ENCODE measurements at regions not wholly inside any gene's neighbourhood (a gene's known extent, or its start where the extent isn't known, plus 50 kb on each side); places are given as distances from the start of the nearest gene placed in this dataset.

DNA sequence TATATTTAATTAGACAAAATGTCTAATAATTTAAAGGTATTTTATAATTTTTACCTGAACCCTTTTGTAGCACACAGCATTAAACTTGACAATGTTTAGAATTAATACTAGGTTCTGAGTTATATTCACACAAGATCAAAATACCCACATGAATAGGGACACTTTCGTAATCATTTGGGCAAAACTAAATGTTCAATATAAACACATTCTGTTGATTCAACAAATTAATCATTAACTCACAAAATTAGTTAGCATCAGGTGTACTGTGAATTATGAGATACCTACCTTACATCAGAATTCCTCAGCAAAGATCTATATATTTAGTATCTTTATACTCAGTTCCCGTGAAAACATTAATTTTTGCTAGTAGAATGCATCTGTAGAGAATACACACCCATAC, 481.5 kb upstream of the MANEA start:
- H3K27me3 ChIP-seq (ENCODE audit: control insufficient read depth, insufficient read depth, low read length): no peaks in the 10 kb centered on the region
- no peak overlapping the region for H3K27ac ChIP-seq (ENCODE audit: low read depth, low read length)
- no peak overlapping the region for H3K4me3 ChIP-seq (ENCODE audit: low read depth, low read length)
- no peak overlapping the region for H3K9ac ChIP-seq (ENCODE audit: low read depth, low read length)
- no peaks in the 10 kb centered on the region for H3K9me3 ChIP-seq (ENCODE audit: control insufficient read depth, insufficient read depth, low read length)
- peaks cover 9% of the 10 kb centered on the region; the same call in 1 of the 2 replicates for H3K4me1 ChIP-seq (ENCODE audit: control insufficient read depth, insufficient read depth, low read length)
- H3K36me3 ChIP-seq (ENCODE audit: control insufficient read depth, insufficient read depth, low read length): no peaks in the 10 kb centered on the region

DNA sequence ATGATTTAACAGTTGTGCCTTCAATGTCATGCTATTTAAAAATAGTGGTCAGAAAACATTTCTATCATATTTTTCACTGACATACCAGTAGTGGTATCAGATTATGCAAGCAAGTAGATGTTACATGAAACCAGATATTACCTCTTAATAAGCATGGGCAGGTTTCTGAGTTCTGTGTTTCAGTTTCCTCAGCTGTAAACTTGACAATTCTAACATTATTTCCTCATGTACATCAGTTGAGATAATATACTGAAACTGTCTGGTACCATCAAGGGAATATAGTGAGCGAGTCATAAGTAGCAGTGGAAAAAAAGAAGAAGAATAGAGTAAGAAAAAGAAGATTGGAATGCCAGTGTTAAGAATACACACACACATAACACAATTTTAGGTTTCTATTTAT, 477.9 kb upstream of the MANEA start:
- peaks cover 9% of the 10 kb centered on the region; the same call in 1 of the 2 replicates for H3K4me1 ChIP-seq (ENCODE audit: control insufficient read depth, insufficient read depth, low read length)
- H3K4me3 ChIP-seq (ENCODE audit: low read depth, low read length): no peak overlapping the region
- no peaks in the 10 kb centered on the region for H3K27me3 ChIP-seq (ENCODE audit: control insufficient read depth, insufficient read depth, low read length)
- no peaks in the 10 kb centered on the region for H3K36me3 ChIP-seq (ENCODE audit: control insufficient read depth, insufficient read depth, low read length)
- no peaks in the 10 kb centered on the region for H3K9me3 ChIP-seq (ENCODE audit: control insufficient read depth, insufficient read depth, low read length)
- H3K27ac ChIP-seq (ENCODE audit: low read depth, low read length): no peak overlapping the region
- no peak overlapping the region for H3K9ac ChIP-seq (ENCODE audit: low read depth, low read length)

DNA sequence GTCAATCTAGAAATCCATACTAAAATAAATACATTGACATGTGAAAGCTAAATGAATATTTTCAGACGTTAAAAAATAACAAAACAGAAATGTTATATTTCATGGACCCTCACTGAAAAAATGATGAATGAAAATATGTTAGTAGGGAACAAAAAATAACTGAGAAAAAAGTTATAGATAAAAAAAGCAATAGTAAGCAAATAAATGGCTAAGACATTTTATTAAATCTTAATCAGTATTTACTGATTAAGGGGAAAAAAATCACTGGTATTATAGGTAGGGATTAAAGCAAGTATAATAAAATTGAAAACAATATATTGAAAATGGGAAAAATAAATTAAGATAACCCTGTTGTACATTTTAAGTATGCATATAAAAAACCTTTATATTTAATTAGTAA, 468.1 kb upstream of the MANEA start:
- H3K4me3 ChIP-seq (ENCODE audit: low read depth, low read length): no peak overlapping the region
- H3K36me3 ChIP-seq (ENCODE audit: control insufficient read depth, insufficient read depth, low read length): no peaks in the 10 kb centered on the region

DNA sequence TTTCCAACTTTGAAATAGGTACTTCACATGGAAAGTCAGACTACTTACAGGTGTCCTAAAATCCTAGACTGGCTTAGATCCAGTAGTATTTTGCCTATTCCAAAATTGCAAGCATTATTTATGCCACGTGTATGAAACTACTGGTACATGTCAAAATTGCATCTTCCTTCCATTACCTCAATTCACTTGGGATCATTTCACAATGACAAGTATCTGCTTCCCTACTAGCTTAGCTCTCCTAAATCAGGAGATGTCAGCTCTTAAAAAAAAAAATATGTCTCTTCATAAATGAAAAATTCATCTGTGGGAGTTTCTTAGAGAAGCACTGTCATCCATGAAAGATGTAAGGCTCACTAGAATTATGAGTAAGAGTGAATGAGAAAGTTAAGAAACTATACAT, 466.6 kb upstream of the MANEA start:
- Histone ChIP-seq H3K36me3 (ENCODE audit: control insufficient read depth, insufficient read depth, low read length) (no peaks in the 10 kb centered on the region), H3K9me3 (ENCODE audit: control insufficient read depth, insufficient read depth, low read length) (no peaks in the 10 kb centered on the region), H3K4me3 (ENCODE audit: low read depth, low read length) (no peak overlapping the region), H3K9ac (ENCODE audit: low read depth, low read length) (no peak overlapping the region), H3K27ac (ENCODE audit: low read depth, low read length) (no peak overlapping the region), H3K27me3 (ENCODE audit: control insufficient read depth, insufficient read depth, low read length) (no peaks in the 10 kb centered on the region), H3K4me1 (ENCODE audit: control insufficient read depth, insufficient read depth, low read length) (no peaks in the 10 kb centered on the region)

More for the DNA sequence above, 468.1 kb upstream of the MANEA start:
- no peaks in the 10 kb centered on the region for H3K9me3 ChIP-seq (ENCODE audit: control insufficient read depth, insufficient read depth, low read length)
- no peaks in the 10 kb centered on the region for H3K4me1 ChIP-seq (ENCODE audit: control insufficient read depth, insufficient read depth, low read length)
- H3K27ac ChIP-seq (ENCODE audit: low read depth, low read length): no peak overlapping the region
- no peaks in the 10 kb centered on the region for H3K27me3 ChIP-seq (ENCODE audit: control insufficient read depth, insufficient read depth, low read length)
- no peak overlapping the region for H3K9ac ChIP-seq (ENCODE audit: low read depth, low read length)

DNA sequence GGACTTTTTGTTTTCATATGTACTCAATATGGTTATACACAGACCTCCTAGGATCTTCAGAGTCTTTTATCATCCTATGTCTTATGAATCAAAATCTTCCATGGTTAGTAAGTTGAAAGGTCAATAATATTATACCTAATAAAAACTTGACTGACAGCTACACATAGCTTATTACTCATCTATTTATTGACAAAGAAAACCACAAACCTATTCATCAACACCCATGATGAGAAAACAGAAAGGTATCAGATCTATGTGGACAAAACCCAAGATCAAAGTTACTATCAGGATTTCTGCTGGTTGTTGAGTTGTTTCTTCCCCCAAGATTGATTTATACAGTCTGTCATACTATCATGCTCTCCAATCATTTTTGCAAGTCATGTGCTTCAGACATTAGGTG, 460.1 kb upstream of the MANEA start:
- Histone ChIP-seq H3K36me3 (ENCODE audit: control insufficient read depth, insufficient read depth, low read length) (no peaks in the 10 kb centered on the region), H3K27me3 (ENCODE audit: control insufficient read depth, insufficient read depth, low read length) (no peaks in the 10 kb centered on the region), H3K9ac (ENCODE audit: low read depth, low read length) (no peak overlapping the region), H3K4me3 (ENCODE audit: low read depth, low read length) (no peak overlapping the region), H3K27ac (ENCODE audit: low read depth, low read length) (no peak overlapping the region), H3K4me1 (ENCODE audit: control insufficient read depth, insufficient read depth, low read length) (no peaks in the 10 kb centered on the region), H3K9me3 (ENCODE audit: control insufficient read depth, insufficient read depth, low read length) (no peaks in the 10 kb centered on the region)

DNA sequence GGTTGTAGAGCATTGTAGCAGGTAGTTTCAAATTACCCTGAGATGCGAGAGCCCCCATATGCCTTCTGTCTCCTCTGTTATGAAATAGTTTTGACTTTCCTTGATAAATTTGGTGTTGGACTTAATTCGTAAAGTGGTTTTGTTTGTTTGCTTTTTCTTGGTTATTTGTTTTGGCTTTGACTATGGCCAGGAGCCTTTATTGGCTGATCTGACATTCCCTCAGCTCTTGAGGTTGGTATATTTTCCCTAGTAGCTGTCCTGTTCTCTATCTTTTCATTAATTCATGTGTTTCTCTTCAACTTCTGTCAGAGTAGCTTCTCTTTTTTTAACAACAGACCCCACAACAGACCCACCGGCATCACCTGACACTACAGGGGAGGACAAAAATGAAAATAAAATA, 457.4 kb upstream of the MANEA start:
- H3K27ac ChIP-seq (ENCODE audit: low read depth, low read length): no peak overlapping the region
- no peak overlapping the region for H3K4me3 ChIP-seq (ENCODE audit: low read depth, low read length)
- no peaks in the 10 kb centered on the region for H3K9me3 ChIP-seq (ENCODE audit: control insufficient read depth, insufficient read depth, low read length)
- H3K27me3 ChIP-seq (ENCODE audit: control insufficient read depth, insufficient read depth, low read length): no peaks in the 10 kb centered on the region
- no peak overlapping the region for H3K9ac ChIP-seq (ENCODE audit: low read depth, low read length)
- H3K4me1 ChIP-seq (ENCODE audit: control insufficient read depth, insufficient read depth, low read length): no peaks in the 10 kb centered on the region
- H3K36me3 ChIP-seq (ENCODE audit: control insufficient read depth, insufficient read depth, low read length): no peaks in the 10 kb centered on the region

DNA sequence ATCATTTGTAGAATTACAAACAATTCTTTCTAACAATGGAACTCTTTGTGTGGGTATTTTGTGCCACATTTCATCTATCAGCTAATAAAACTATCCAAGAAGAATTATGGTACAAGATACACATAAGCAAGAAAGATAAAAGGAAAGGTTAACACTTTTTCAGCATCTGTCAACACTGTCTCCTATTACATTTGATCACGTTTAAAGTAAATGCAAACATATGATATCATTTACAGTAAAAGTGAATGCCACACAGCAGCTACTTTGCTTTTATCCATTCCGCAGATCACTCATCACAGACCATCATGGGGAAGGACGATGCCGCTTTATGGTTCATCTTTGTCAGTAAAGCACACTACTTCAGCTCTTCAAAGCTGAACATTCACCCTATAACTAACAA, 456.4 kb upstream of the MANEA start:
- no peaks in the 10 kb centered on the region for H3K9me3 ChIP-seq (ENCODE audit: control insufficient read depth, insufficient read depth, low read length)
- no peaks in the 10 kb centered on the region for H3K4me1 ChIP-seq (ENCODE audit: control insufficient read depth, insufficient read depth, low read length)
- H3K27ac ChIP-seq (ENCODE audit: low read depth, low read length): no peak overlapping the region
- no peaks in the 10 kb centered on the region for H3K36me3 ChIP-seq (ENCODE audit: control insufficient read depth, insufficient read depth, low read length)
- H3K4me3 ChIP-seq (ENCODE audit: low read depth, low read length): no peak overlapping the region
- no peak overlapping the region for H3K9ac ChIP-seq (ENCODE audit: low read depth, low read length)
- no peaks in the 10 kb centered on the region for H3K27me3 ChIP-seq (ENCODE audit: control insufficient read depth, insufficient read depth, low read length)

DNA sequence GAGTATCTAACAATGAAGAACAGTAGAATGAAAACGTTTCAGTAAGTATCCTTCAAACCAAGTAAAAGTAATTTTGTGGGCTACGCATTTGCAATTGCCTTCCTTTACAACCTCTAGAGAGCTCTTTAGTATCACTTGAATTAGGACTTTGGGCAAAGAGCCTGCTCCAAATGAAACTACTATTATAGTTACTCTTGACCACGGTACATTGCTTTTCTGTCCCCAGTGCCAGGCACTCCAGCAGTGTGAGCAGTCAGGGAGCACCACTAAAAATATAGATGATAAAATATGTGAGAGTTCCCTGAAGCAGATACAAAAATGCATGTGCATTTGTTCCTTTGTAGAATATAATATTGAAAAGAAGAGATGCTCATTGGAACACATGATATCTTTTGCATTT, 450.1 kb upstream of the MANEA start:
- H3K9me3 ChIP-seq (ENCODE audit: control insufficient read depth, insufficient read depth, low read length): no peaks in the 10 kb centered on the region
- H3K27ac ChIP-seq (ENCODE audit: low read depth, low read length): no peak overlapping the region
- no peaks in the 10 kb centered on the region for H3K4me1 ChIP-seq (ENCODE audit: control insufficient read depth, insufficient read depth, low read length)
- H3K27me3 ChIP-seq (ENCODE audit: control insufficient read depth, insufficient read depth, low read length): no peaks in the 10 kb centered on the region
- H3K9ac ChIP-seq (ENCODE audit: low read depth, low read length): no peak overlapping the region
- no peak overlapping the region for H3K4me3 ChIP-seq (ENCODE audit: low read depth, low read length)
- H3K36me3 ChIP-seq (ENCODE audit: control insufficient read depth, insufficient read depth, low read length): no peaks in the 10 kb centered on the region

DNA sequence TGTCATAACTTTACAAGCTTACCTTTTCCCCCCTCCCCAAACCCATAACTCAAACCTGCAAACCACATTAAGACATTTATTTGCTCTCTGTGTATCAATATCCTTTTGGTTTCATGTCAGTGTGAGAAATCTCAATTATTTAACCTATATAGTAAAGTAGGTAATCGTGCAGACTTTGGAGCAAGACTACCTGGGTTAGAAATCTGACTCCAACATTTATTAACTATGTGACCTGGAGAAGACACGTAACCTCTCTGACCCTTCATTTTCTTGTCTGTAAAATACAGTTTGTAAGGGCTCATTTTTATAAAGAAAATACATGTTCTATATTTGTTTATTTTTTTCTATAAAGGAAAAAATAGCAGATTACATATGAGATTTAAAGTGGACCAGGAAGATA, 448.9 kb upstream of the MANEA start:
- no peaks in the 10 kb centered on the region for H3K4me1 ChIP-seq (ENCODE audit: control insufficient read depth, insufficient read depth, low read length)
- no peak overlapping the region for H3K4me3 ChIP-seq (ENCODE audit: low read depth, low read length)
- H3K27ac ChIP-seq (ENCODE audit: low read depth, low read length): no peak overlapping the region
- H3K9me3 ChIP-seq (ENCODE audit: control insufficient read depth, insufficient read depth, low read length): no peaks in the 10 kb centered on the region
- H3K27me3 ChIP-seq (ENCODE audit: control insufficient read depth, insufficient read depth, low read length): no peaks in the 10 kb centered on the region
- H3K9ac ChIP-seq (ENCODE audit: low read depth, low read length): no peak overlapping the region
- H3K36me3 ChIP-seq (ENCODE audit: control insufficient read depth, insufficient read depth, low read length): no peaks in the 10 kb centered on the region

DNA sequence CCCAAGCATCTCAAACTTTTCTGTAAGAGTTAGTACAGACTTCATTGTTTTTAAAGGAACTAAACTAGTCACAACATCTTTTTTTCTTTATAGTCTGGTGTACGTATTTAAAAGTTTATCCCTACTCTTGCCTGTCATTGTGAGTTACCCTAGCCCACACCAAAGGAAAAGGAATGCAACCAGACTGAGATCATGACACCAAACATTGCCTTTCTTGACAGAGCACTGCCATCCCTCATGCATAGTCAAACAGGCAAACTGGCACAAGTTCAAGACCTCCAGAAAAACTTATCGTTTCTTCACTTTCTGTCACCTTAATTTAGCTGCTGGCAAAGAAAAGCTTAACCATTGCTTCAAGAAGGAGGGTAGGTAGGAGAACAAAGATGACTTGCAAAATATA, 448.4 kb upstream of the MANEA start:
- no peaks in the 10 kb centered on the region for H3K9me3 ChIP-seq (ENCODE audit: control insufficient read depth, insufficient read depth, low read length)
- H3K4me3 ChIP-seq (ENCODE audit: low read depth, low read length): no peak overlapping the region
- no peaks in the 10 kb centered on the region for H3K27me3 ChIP-seq (ENCODE audit: control insufficient read depth, insufficient read depth, low read length)
- H3K9ac ChIP-seq (ENCODE audit: low read depth, low read length): no peak overlapping the region
- H3K36me3 ChIP-seq (ENCODE audit: control insufficient read depth, insufficient read depth, low read length): no peaks in the 10 kb centered on the region
- H3K27ac ChIP-seq (ENCODE audit: low read depth, low read length): no peak overlapping the region
- no peaks in the 10 kb centered on the region for H3K4me1 ChIP-seq (ENCODE audit: control insufficient read depth, insufficient read depth, low read length)

DNA sequence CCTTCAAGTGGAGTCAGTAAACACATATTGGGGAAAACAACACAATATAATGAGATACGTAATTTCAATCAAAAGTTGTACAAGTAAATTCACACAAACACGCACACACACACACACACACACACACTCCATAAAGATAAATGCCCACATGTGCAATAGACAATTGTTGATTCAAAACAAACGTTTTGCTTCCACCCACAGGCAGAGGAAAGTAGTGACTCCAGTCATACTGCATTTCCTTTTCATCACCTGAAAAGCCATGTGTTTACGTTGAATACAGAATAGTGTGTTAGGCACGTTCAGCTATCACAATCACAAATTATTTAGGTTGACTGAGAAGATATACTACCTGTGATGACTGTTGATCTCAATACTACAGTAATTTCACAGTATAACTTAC, 443.8 kb upstream of the MANEA start:
- Histone ChIP-seq H3K9ac (ENCODE audit: low read depth, low read length) (no peak overlapping the region), H3K27me3 (ENCODE audit: control insufficient read depth, insufficient read depth, low read length) (no peaks in the 10 kb centered on the region), H3K4me3 (ENCODE audit: low read depth, low read length) (no peak overlapping the region), H3K4me1 (ENCODE audit: control insufficient read depth, insufficient read depth, low read length) (no peaks in the 10 kb centered on the region), H3K36me3 (ENCODE audit: control insufficient read depth, insufficient read depth, low read length) (no peaks in the 10 kb centered on the region), H3K27ac (ENCODE audit: low read depth, low read length) (no peak overlapping the region), H3K9me3 (ENCODE audit: control insufficient read depth, insufficient read depth, low read length) (no peaks in the 10 kb centered on the region)

DNA sequence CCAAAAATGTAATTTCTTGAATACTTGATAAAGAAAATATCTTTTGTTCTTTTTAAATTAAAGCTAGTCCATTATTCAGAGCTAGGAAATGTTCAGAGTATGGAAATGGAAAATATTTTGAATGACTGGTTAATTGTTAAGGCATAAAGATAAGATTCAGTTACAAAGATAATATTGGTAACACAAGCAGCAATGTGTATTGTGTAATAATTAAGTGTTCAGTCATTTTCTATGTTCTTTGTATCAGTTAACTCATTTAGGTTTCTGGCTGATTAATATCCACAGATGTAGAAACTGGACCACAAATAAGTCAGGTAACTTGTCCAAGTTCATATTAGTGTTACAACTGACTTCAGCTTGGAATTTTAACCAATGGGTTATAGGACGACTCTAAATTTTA, 442.2 kb upstream of the MANEA start:
- no peaks in the 10 kb centered on the region for H3K27me3 ChIP-seq (ENCODE audit: control insufficient read depth, insufficient read depth, low read length)
- no peak overlapping the region for H3K27ac ChIP-seq (ENCODE audit: low read depth, low read length)
- no peak overlapping the region for H3K9ac ChIP-seq (ENCODE audit: low read depth, low read length)
- no peak overlapping the region for H3K4me3 ChIP-seq (ENCODE audit: low read depth, low read length)
- no peaks in the 10 kb centered on the region for H3K9me3 ChIP-seq (ENCODE audit: control insufficient read depth, insufficient read depth, low read length)
- no peaks in the 10 kb centered on the region for H3K4me1 ChIP-seq (ENCODE audit: control insufficient read depth, insufficient read depth, low read length)
- no peaks in the 10 kb centered on the region for H3K36me3 ChIP-seq (ENCODE audit: control insufficient read depth, insufficient read depth, low read length)

All from HUES48 (cell line).